T-cell (primary cell): ENCODE measurements at regions not wholly inside any gene's neighbourhood (a gene's known extent, or its start where the extent isn't known, plus 50 kb on each side); places are given as distances from the start of the nearest gene placed in this dataset.

Experiments
- ATAC-seq, 4 experiments: fragments of 200-7000 bp in 3 of 4; fragments of 150-1000 bp in 1 of 4; cut with Tn5 transposase; replicated peaks in 1 of 4; 1 replicate in 3 of 4; 2 replicates in 1 of 4; pipeline ENCODE4 v1.10.0; 2021; ENCODE audit warnings: moderate library complexity in 3 of 4, mild to moderate bottlenecking in 2 of 4, moderate number of reproducible peaks in 1 of 4
- CTCF ChIA-PET, 2 donors: fragments of 300-600 bp; sonication (Branson Sonifier 250); formaldehyde crosslinking; loops; one replicate each; lab custom pipeline; 2022; ENCODE audit warnings: antibody characterized with exemption in 2 of 2; lab: Charles Lee
- POLR2A ChIA-PET, 2 donors: fragments of 300-600 bp; sonication (Branson Sonifier 250); formaldehyde crosslinking; loops; one replicate each; lab custom pipeline; 2022; ENCODE audit warnings: antibody characterized with exemption in 2 of 2; lab: Charles Lee
- DNase-seq, 35 experiments: peaks; one replicate each; pipeline versions ENCODE4 v3.0.0 to v3.0.0-alpha.2; 2013 to 2023
- H3K27ac ChIP-seq: one replicate; pipeline ENCODE4 v1.5.1; 2013; ENCODE audit warnings: low read length
- H3K27me3 ChIP-seq, 2 experiments: replicated peaks in 1 of 2; 1 replicate in 1 of 2; 2 replicates in 1 of 2; pipeline versions ENCODE4 v1.6.1 to v1.7.0; 2013; ENCODE audit warnings: low read length in 1 of 2, mixed read lengths in 1 of 2; ENCODE audit not compliant: control insufficient read depth in 2 of 2, insufficient read depth in 2 of 2; ENCODE audit errors: extremely low read depth in 1 of 2
- H3K36me3 ChIP-seq, 2 donors: 1 replicate in 1 of 2; 2 replicates in 1 of 2; pipeline versions ENCODE4 v1.6.1 to v1.7.0; 2013; ENCODE audit warnings: low read length in 1 of 2; ENCODE audit not compliant: control insufficient read depth in 2 of 2, insufficient read depth in 1 of 2; ENCODE audit errors: extremely low read depth in 1 of 2
- H3K4me1 ChIP-seq, 2 experiments: 1 replicate in 1 of 2; 2 replicates in 1 of 2; pipeline versions ENCODE4 v1.6.1 to v1.7.0; 2013; ENCODE audit warnings: low read length in 2 of 2, mixed read lengths in 1 of 2; ENCODE audit not compliant: insufficient read depth in 2 of 2, control insufficient read depth in 1 of 2; ENCODE audit errors: extremely low read depth in 1 of 2
- H3K4me3 ChIP-seq, 2 donors: 1 replicate in 1 of 2; 2 replicates in 1 of 2; pipeline versions ENCODE4 v1.5.1 to v1.7.0; 2013; ENCODE audit warnings: mild to moderate bottlenecking in 2 of 2, low read length in 1 of 2, moderate library complexity in 1 of 2; ENCODE audit not compliant: control insufficient read depth in 1 of 2; ENCODE audit errors: extremely low read depth in 1 of 2
- H3K9me3 ChIP-seq: 2 replicates; pipeline ENCODE4 v1.7.0; 2013
- H3K27ac Mint-ChIP-seq, 2 donors: one replicate each; pipeline ENCODE4 v1.8.0; 2020 to 2021; ENCODE audit warnings: mild to moderate bottlenecking in 2 of 2, mixed read lengths in 2 of 2
- H3K27me3 Mint-ChIP-seq, 2 donors: one replicate each; pipeline ENCODE4 v1.8.0; 2021 to 2022; ENCODE audit warnings: mixed read lengths in 2 of 2
- H3K36me3 Mint-ChIP-seq: one replicate; pipeline ENCODE4 v1.8.0; 2021; ENCODE audit warnings: mixed read lengths
- H3K4me1 Mint-ChIP-seq, 3 donors: one replicate each; pipeline ENCODE4 v1.8.0; 2020 to 2022; ENCODE audit warnings: mixed read lengths in 3 of 3, mild to moderate bottlenecking in 1 of 3
- H3K4me3 Mint-ChIP-seq, 3 donors: one replicate each; pipeline ENCODE4 v1.8.0; 2020 to 2022; ENCODE audit warnings: mild to moderate bottlenecking in 3 of 3, mixed read lengths in 3 of 3, moderate library complexity in 3 of 3
- H3K9me3 Mint-ChIP-seq, 3 donors: one replicate each; pipeline ENCODE4 v1.8.0; 2020 to 2022; ENCODE audit warnings: mixed read lengths in 3 of 3
- WGBS: methylation state at CpG from one replicate; pipeline ENCODE4 v1.1.5; 2013; ENCODE audit warnings: missing lambda C conversion rate; ENCODE audit not compliant: insufficient coverage; 5-methylcytosine and 5-hydroxymethylcytosine counted together

- DNase-seq (no peak), ATAC-seq (no peak)
- H3K4me1 ChIP-seq: no peaks in the 10 kb centered on the region
- Mint-ChIP-seq H3K9me3 (peaks cover 4% of the 10 kb centered on the region in 3 donors), H3K4me1 (no peaks in the 10 kb centered on the region), H3K4me3 (no peak overlapping the region), H3K27me3 (no peaks in the 10 kb centered on the region), H3K27ac (no peak overlapping the region), H3K36me3 (no peaks in the 10 kb centered on the region)
- H3K4me3 ChIP-seq: no peak overlapping the region
- WGBS: 57% methylated on average over 1 of the region's 1 CpG
- H3K9me3 ChIP-seq: no peaks in the 10 kb centered on the region
- no peak overlapping the region for H3K27ac ChIP-seq
- H3K27me3 ChIP-seq: no peaks in the 10 kb centered on the region
- H3K36me3 ChIP-seq: no peaks in the 10 kb centered on the region
- POLR2A ChIA-PET: no interaction called here
- CTCF ChIA-PET: no interaction called here
Observed at GRCh38 chr10:55215699-55216098, 414.7 kb upstream of the PCDH15 start.

DNA sequence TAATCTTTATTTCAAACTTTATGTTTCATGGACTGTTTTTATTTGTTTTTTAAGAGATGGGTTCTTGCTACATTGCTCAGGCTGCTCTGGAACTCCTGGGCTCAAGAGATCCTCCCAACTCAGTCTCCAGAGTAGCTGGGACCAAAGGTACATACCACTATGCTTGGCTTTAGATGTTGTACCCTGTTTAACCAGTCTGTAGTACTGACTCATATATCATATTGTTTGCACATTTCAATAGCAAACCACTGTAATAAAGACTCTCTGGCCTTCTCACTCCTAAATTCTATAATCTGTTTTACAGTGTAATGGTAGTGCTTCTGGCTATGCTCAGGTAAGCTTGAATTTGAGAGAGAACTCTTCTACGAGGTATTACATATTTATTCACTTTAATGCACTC lies 413.6 kb upstream of the PCDH15 start:
- Histone ChIP-seq H3K27ac (no peak overlapping the region), H3K9me3 (no peaks in the 10 kb centered on the region), H3K4me3 (no peak overlapping the region), H3K36me3 (no peaks in the 10 kb centered on the region), H3K27me3 (no peaks in the 10 kb centered on the region), H3K4me1 (no peaks in the 10 kb centered on the region)
- ChIA-PET CTCF (no interaction called here), POLR2A (no interaction called here)
- H3K36me3 Mint-ChIP-seq: no peaks in the 10 kb centered on the region
- ATAC-seq: no peak
- DNase-seq: no peak
- H3K4me3 Mint-ChIP-seq: no peak overlapping the region
- no peak overlapping the region for H3K27ac Mint-ChIP-seq
- H3K27me3 Mint-ChIP-seq: no peaks in the 10 kb centered on the region
- no peaks in the 10 kb centered on the region for H3K4me1 Mint-ChIP-seq
- no CpG with 5 or more reads among the region's 1 CpG for WGBS
- H3K9me3 Mint-ChIP-seq: peaks cover 6 to 11% (median 7%) of the 10 kb centered on the region in 3 donors

DNA sequence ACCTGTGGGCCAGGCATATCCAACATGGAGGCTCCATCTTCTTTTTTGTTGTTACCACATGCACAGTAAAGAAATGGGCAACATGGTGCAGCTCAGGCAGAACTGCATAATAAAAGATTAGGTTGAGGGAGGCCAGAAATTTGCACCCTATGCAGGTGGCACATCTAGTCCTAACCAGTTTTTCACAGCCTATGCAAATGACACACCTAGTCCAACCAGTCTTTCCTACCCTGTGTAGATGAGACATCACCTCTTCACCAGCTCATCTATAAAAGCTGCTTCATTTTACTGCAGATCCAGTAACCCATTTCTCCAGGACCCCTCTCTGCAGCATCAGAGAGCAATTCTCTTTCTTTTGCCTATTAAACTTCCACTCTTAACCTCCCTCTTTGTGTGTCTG lies 411.0 kb upstream of the PCDH15 start:
- Mint-ChIP-seq H3K4me3 (no peak overlapping the region), H3K27me3 (no peaks in the 10 kb centered on the region), H3K9me3 (peaks cover 7 to 26% (median 16%) of the 10 kb centered on the region in 3 donors), H3K36me3 (no peaks in the 10 kb centered on the region), H3K4me1 (no peaks in the 10 kb centered on the region), H3K27ac (no peak overlapping the region)
- Histone ChIP-seq H3K36me3 (no peaks in the 10 kb centered on the region), H3K27me3 (no peaks in the 10 kb centered on the region), H3K9me3 (no peaks in the 10 kb centered on the region), H3K4me1 (no peaks in the 10 kb centered on the region), H3K27ac (no peak overlapping the region), H3K4me3 (no peak overlapping the region)
- CTCF ChIA-PET: no interaction called here
- ATAC-seq (no peak), DNase-seq (no peak)
- POLR2A ChIA-PET: no interaction called here

GRCh38 chr10:55203874-55204273 lies 402.8 kb upstream of the PCDH15 start:
- DNase-seq (no peak), ATAC-seq (no peak)
- H3K4me1 Mint-ChIP-seq: no peaks in the 10 kb centered on the region
- ChIA-PET CTCF (no interaction called here), POLR2A (no interaction called here)
- H3K27me3 Mint-ChIP-seq: no peaks in the 10 kb centered on the region
- no peaks in the 10 kb centered on the region for H3K36me3 ChIP-seq
- peaks cover 7 to 26% (median 13%) of the 10 kb centered on the region in 3 donors for H3K9me3 Mint-ChIP-seq
- H3K4me3 ChIP-seq: no peak overlapping the region
- no peaks in the 10 kb centered on the region for H3K4me1 ChIP-seq
- no peaks in the 10 kb centered on the region for H3K27me3 ChIP-seq
- H3K9me3 ChIP-seq: no peaks in the 10 kb centered on the region
- no peak overlapping the region for H3K27ac ChIP-seq
- H3K4me3 Mint-ChIP-seq: no peak overlapping the region
- H3K36me3 Mint-ChIP-seq: no peaks in the 10 kb centered on the region
- H3K27ac Mint-ChIP-seq: no peak overlapping the region

- Mint-ChIP-seq H3K9me3 (peaks cover 4 to 24% (median 16%) of the 10 kb centered on the region in 3 donors), H3K4me1 (no peaks in the 10 kb centered on the region), H3K27ac (no peak overlapping the region), H3K4me3 (no peak overlapping the region), H3K27me3 (no peaks in the 10 kb centered on the region), H3K36me3 (no peaks in the 10 kb centered on the region)
- H3K4me1 ChIP-seq: no peaks in the 10 kb centered on the region
- H3K27ac ChIP-seq: no peak overlapping the region
- DNase-seq (no peak), ATAC-seq (no peak)
- no CpG with 5 or more reads among the region's 3 CpGs for WGBS
- H3K27me3 ChIP-seq: no peaks in the 10 kb centered on the region
- H3K4me3 ChIP-seq: no peak overlapping the region
- ChIA-PET CTCF (no interaction called here), POLR2A (no interaction called here)
- no peaks in the 10 kb centered on the region for H3K36me3 ChIP-seq
- no peaks in the 10 kb centered on the region for H3K9me3 ChIP-seq
Observed at GRCh38 chr10:55203319-55203718, 402.3 kb upstream of the PCDH15 start.

DNA sequence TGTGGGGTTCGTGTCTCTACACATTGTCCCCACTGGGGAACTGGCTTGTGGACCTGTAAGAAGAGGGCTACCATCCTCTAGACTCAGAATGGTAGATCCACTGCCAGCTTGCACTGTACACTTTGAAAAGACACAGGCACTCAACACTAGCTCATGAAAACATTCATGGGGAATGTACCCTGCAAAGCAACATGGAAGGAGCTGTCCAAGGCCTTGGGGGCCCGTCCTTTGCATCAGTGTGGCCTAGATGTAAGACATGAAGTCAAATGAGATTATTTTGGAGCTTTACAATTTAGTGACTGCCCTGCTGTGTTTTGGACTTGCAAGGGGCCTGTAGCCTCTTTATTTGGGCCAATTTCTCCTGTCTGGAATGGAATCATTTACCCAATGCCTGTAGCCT lies 399.0 kb upstream of the PCDH15 start:
- CTCF ChIA-PET: no interaction called here
- no peaks in the 10 kb centered on the region for H3K36me3 Mint-ChIP-seq

GRCh38 chr10:55191236-55191860 lies 390.3 kb upstream of the PCDH15 start:
- 100% methylated on average over 1 of the region's 2 CpGs for WGBS
- Mint-ChIP-seq H3K27me3 (no peaks in the 10 kb centered on the region), H3K36me3 (no peaks in the 10 kb centered on the region), H3K27ac (no peak overlapping the region), H3K4me1 (no peaks in the 10 kb centered on the region), H3K9me3 (peaks cover 3 to 12% (median 10%) of the 10 kb centered on the region in 3 donors), H3K4me3 (no peak overlapping the region)
- H3K27ac ChIP-seq: no peak overlapping the region
- H3K9me3 ChIP-seq: no peaks in the 10 kb centered on the region
- no peak overlapping the region for H3K4me3 ChIP-seq
- H3K27me3 ChIP-seq: no peaks in the 10 kb centered on the region
- ATAC-seq: no peak
- no peaks in the 10 kb centered on the region for H3K4me1 ChIP-seq
- DNase-seq: no peak
- POLR2A ChIA-PET: interaction anchor here in 1 of 2 donors (0.7 kb wide), 1 partner anchor 10 kb away, joined by 3 read pairs; no protein-coding TSS in a partner anchor
- H3K36me3 ChIP-seq: no peaks in the 10 kb centered on the region
- CTCF ChIA-PET: no interaction called here

More for the DNA sequence above, 399.0 kb upstream of the PCDH15 start:
- no peaks in the 10 kb centered on the region for H3K27me3 Mint-ChIP-seq
- H3K27ac Mint-ChIP-seq: no peak overlapping the region
- H3K27ac ChIP-seq: no peak overlapping the region
- no peaks in the 10 kb centered on the region for H3K4me1 Mint-ChIP-seq
- no peaks in the 10 kb centered on the region for H3K9me3 ChIP-seq
- no peaks in the 10 kb centered on the region for H3K4me1 ChIP-seq
- no peaks in the 10 kb centered on the region for H3K36me3 ChIP-seq
- ATAC-seq (no peak), DNase-seq (no peak)
- no peaks in the 10 kb centered on the region for H3K27me3 ChIP-seq
- POLR2A ChIA-PET: interaction anchor here in 1 of 2 donors (0.6 kb wide), 1 partner anchor 17 kb away, joined by 3 read pairs; no protein-coding TSS in a partner anchor
- H3K4me3 ChIP-seq: no peak overlapping the region
- H3K9me3 Mint-ChIP-seq: peaks cover 4 to 27% (median 16%) of the 10 kb centered on the region in 3 donors
- no peak overlapping the region for H3K4me3 Mint-ChIP-seq
- 17% methylated on average over 1 of the region's 2 CpGs for WGBS
